ENCODE measurements at regions not wholly inside any gene's neighbourhood (a gene's known extent, or its start where the extent isn't known, plus 50 kb on each side); places are given as distances from the start of the nearest gene placed in this dataset.
A peak's percentile ranks its signal among the peaks of the same experiment; 100 is the strongest.

DNA sequence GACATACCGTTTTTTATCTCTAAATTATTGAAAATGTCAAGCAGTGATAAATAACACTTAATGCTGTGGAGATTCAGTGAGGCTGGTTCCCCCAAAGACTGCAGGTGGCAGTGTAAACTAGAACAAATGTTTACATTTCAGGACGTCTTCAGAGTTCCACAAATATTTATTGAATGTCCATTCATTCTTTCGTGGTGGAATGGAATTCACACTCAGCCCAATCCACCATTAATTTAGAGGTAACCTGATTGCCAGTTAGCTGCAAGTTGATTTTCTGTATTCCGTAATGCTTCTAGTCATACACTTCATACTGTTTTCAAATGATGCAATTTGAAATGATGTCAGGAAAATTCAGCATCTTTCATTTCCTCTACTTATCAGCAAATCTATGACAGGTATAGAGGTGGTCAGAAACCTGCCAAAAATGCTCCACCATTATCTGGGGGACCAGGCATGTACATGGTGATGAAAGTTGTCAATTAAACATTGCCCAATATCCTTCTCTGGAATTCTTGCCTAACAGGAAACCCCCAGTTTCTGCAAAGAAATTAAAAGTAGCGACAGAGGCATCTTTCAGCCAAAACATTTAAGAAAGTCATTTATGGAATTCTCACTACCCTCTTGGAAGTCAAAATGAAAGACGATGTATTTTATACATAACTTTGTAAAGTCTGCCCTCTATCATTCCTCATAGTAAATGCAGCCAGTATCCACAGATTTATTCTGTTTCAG is 94.3 kb upstream of the BMAL1 start:
- CTCF ChIA-PET: interaction anchor here (0.6 to 5.0 kb wide), 48 partner anchors 9 to 894 kb away, joined by 3 to 75 read pairs (median 4); partner anchors contain the start of gene RASSF10
- Histone ChIP-seq H3K27me3 (ENCODE audit: insufficient read depth) (no peaks in the 10 kb centered on the region), H3K4me1 (ENCODE audit: control insufficient read depth in 1 of 2, insufficient read depth in 2 of 2, low read depth in 1 of 2, low read length in 1 of 2) (no peaks in the 10 kb centered on the region; a peak in 1 of 4 replicates), H3K9me2 (no peaks in the 10 kb centered on the region), H3K27ac (ENCODE audit: low read depth in 2 of 2, low read length in 1 of 2) (no peak overlapping the region), H3F3A (replicated peaks; ENCODE audit: insufficient read depth) (peaks cover 3% of the 10 kb centered on the region), H3K4me3 (ENCODE audit: low read depth in 2 of 2, low read length in 1 of 2) (peak overlapping the region; percentile 40 to 52; a peak in 3 of 4 replicates), H2AFZ (ENCODE audit: low read depth) (no peak overlapping the region; the same call in 1 of the 2 replicates), H3K79me2 (ENCODE audit: insufficient read depth) (no peaks in the 10 kb centered on the region), H3K9ac (no peak overlapping the region), H4K20me1 (ENCODE audit: insufficient read depth) (no peaks in the 10 kb centered on the region), H3K9me3 (peaks cover 4% of the 10 kb centered on the region; the same call in 1 of the 2 replicates), H3K4me2 (peak overlapping the region; percentile 68), H3K36me3 (replicated peaks in 1 of 2; ENCODE audit: control insufficient read depth in 1 of 2, insufficient read depth in 2 of 2, low read length in 1 of 2) (no peaks in the 10 kb centered on the region)
- 15% methylated on average over 6 of the region's 6 CpGs for whole genome bisulfite sequencing (ENCODE audit: low lambda C conversion rate)
- TF ChIP-seq, protein P1, sequence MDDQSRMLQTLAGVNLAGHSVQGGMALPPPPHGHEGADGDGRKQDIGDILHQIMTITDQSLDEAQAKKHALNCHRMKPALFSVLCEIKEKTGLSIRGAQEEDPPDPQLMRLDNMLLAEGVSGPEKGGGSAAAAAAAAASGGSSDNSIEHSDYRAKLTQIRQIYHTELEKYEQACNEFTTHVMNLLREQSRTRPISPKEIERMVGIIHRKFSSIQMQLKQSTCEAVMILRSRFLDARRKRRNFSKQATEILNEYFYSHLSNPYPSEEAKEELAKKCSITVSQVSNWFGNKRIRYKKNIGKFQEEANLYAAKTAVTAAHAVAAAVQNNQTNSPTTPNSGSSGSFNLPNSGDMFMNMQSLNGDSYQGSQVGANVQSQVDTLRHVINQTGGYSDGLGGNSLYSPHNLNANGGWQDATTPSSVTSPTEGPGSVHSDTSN (IDR thresholded peaks at IDR 0.05): peak; percentile 52; the same call in 1 of the 2 replicates
- TF ChIP-seq RAD21 (IDR thresholded peaks at IDR 0.05; ENCODE audit: low read length): peak; percentile 73
- no peak for TF ChIP-seq FOSL2 (IDR thresholded peaks at IDR 0.05; ENCODE audit: borderline replicate concordance, low read depth)
- TF ChIP-seq, protein P2, sequence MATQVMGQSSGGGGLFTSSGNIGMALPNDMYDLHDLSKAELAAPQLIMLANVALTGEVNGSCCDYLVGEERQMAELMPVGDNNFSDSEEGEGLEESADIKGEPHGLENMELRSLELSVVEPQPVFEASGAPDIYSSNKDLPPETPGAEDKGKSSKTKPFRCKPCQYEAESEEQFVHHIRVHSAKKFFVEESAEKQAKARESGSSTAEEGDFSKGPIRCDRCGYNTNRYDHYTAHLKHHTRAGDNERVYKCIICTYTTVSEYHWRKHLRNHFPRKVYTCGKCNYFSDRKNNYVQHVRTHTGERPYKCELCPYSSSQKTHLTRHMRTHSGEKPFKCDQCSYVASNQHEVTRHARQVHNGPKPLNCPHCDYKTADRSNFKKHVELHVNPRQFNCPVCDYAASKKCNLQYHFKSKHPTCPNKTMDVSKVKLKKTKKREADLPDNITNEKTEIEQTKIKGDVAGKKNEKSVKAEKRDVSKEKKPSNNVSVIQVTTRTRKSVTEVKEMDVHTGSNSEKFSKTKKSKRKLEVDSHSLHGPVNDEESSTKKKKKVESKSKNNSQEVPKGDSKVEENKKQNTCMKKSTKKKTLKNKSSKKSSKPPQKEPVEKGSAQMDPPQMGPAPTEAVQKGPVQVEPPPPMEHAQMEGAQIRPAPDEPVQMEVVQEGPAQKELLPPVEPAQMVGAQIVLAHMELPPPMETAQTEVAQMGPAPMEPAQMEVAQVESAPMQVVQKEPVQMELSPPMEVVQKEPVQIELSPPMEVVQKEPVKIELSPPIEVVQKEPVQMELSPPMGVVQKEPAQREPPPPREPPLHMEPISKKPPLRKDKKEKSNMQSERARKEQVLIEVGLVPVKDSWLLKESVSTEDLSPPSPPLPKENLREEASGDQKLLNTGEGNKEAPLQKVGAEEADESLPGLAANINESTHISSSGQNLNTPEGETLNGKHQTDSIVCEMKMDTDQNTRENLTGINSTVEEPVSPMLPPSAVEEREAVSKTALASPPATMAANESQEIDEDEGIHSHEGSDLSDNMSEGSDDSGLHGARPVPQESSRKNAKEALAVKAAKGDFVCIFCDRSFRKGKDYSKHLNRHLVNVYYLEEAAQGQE (IDR thresholded peaks at IDR 0.05; ENCODE audit: low read depth, low read length): no peak
- TF ChIP-seq, protein P3, sequence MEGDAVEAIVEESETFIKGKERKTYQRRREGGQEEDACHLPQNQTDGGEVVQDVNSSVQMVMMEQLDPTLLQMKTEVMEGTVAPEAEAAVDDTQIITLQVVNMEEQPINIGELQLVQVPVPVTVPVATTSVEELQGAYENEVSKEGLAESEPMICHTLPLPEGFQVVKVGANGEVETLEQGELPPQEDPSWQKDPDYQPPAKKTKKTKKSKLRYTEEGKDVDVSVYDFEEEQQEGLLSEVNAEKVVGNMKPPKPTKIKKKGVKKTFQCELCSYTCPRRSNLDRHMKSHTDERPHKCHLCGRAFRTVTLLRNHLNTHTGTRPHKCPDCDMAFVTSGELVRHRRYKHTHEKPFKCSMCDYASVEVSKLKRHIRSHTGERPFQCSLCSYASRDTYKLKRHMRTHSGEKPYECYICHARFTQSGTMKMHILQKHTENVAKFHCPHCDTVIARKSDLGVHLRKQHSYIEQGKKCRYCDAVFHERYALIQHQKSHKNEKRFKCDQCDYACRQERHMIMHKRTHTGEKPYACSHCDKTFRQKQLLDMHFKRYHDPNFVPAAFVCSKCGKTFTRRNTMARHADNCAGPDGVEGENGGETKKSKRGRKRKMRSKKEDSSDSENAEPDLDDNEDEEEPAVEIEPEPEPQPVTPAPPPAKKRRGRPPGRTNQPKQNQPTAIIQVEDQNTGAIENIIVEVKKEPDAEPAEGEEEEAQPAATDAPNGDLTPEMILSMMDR (IDR thresholded peaks at IDR 0.05): peak; percentile 63
- TF ChIP-seq TCF12 (IDR thresholded peaks at IDR 0.05): no peak
- peak; percentile 46 for TF ChIP-seq SMC3 (IDR thresholded peaks at IDR 0.05; ENCODE audit: low read depth, low read length)
- peak; percentile 26 for DNase-seq
- POLR2A ChIA-PET: no interaction called here

DNA sequence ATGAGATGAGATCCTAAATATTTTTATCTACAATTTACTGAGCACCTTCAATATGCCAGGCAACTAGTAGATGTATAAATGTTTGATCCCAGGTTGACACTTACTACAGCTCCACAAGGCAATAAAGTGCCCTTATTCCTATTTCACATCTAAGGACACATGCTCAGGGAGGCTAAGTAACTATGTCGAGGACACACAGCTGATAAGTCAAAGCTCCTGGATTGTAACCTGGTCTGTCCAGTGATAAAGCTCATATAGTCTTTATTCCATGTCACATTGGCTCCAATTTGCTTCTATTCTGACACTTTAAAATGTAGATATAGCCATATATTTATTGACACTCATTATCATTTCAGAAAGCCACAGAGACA is 93.8 kb upstream of the BMAL1 start:
- no peaks in the 10 kb centered on the region for H3K9me2 ChIP-seq
- ChIA-PET CTCF (interaction anchor here (0.6 to 5.0 kb wide), 40 partner anchors 9 to 986 kb away, joined by 3 to 75 read pairs (median 4); partner anchors contain the start of gene RASSF10), POLR2A (no interaction called here)
- 100% methylated on average over 1 of the region's 1 CpG for WGBS (ENCODE audit: low lambda C conversion rate)
- H3K4me2 ChIP-seq: 0 out of 2 replicates have a peak overlapping the region, but pooled peaks have one; percentile 68
- no peak for DNase-seq
- no peaks in the 10 kb centered on the region for H3K79me2 ChIP-seq (ENCODE audit: insufficient read depth)
- H3K27me3 ChIP-seq (ENCODE audit: insufficient read depth): no peaks in the 10 kb centered on the region
- H2AFZ ChIP-seq (ENCODE audit: low read depth): no peak overlapping the region; the same call in 1 of the 2 replicates
- H3K9me3 ChIP-seq: peaks cover 4% of the 10 kb centered on the region; the same call in 1 of the 2 replicates
- no peaks in the 10 kb centered on the region for H3K36me3 ChIP-seq (replicated peaks in 1 of 2; ENCODE audit: control insufficient read depth in 1 of 2, insufficient read depth in 2 of 2, low read length in 1 of 2)
- TF ChIP-seq TEAD4 (IDR thresholded peaks at IDR 0.05; ENCODE audit: borderline replicate concordance, insufficient read depth) (no peak), EZH2phosphoT487 (IDR thresholded peaks at IDR 0.05; ENCODE audit: borderline replicate concordance, low read depth) (no peak)
- TF ChIP-seq, protein P4, sequence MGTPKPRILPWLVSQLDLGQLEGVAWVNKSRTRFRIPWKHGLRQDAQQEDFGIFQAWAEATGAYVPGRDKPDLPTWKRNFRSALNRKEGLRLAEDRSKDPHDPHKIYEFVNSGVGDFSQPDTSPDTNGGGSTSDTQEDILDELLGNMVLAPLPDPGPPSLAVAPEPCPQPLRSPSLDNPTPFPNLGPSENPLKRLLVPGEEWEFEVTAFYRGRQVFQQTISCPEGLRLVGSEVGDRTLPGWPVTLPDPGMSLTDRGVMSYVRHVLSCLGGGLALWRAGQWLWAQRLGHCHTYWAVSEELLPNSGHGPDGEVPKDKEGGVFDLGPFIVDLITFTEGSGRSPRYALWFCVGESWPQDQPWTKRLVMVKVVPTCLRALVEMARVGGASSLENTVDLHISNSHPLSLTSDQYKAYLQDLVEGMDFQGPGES (IDR thresholded peaks at IDR 0.05; ENCODE audit: low read depth, low read length): no peak
- TF ChIP-seq, protein P1 (IDR thresholded peaks at IDR 0.05): no peak
- peaks cover 3% of the 10 kb centered on the region for H3F3A ChIP-seq (replicated peaks; ENCODE audit: insufficient read depth)
- H4K20me1 ChIP-seq (ENCODE audit: insufficient read depth): no peaks in the 10 kb centered on the region
- no peaks in the 10 kb centered on the region; a peak in 1 of 4 replicates for H3K4me1 ChIP-seq (ENCODE audit: control insufficient read depth in 1 of 2, insufficient read depth in 2 of 2, low read depth in 1 of 2, low read length in 1 of 2)
- H3K27ac ChIP-seq (ENCODE audit: low read depth in 2 of 2, low read length in 1 of 2): no peak overlapping the region
- H3K9ac ChIP-seq: no peak overlapping the region
- no peak overlapping the region; a peak in 1 of 4 replicates for H3K4me3 ChIP-seq (ENCODE audit: low read depth in 2 of 2, low read length in 1 of 2)

Data from SK-N-SH (cell line).